SJCRH30 (cell line): ENCODE measurements at regions not wholly inside any gene's neighbourhood (a gene's known extent, or its start where the extent isn't known, plus 50 kb on each side); places are given as distances from the start of the nearest gene placed in this dataset.

ENCODE experiments used
- DNase-seq, 2 experiments: peaks; one replicate each; pipeline ENCODE4 v3.0.0-alpha.2; 2015 to 2020
- H3K27ac ChIP-seq: fragments of 250-450 bp; sonication (Bioruptor Pico); 2 replicates; pipeline ENCODE4 v1.5.1; 2020; ENCODE audit warnings: mild to moderate bottlenecking, moderate library complexity
- H3K27me3 ChIP-seq: fragments of 250-450 bp; sonication (Bioruptor Pico); 2 replicates; pipeline ENCODE4 v1.5.1; 2020; ENCODE audit warnings: mild to moderate bottlenecking, moderate library complexity
- H3K36me3 ChIP-seq: fragments of 250-450 bp; sonication (Bioruptor Pico); 2 replicates; pipeline ENCODE4 v1.5.1; 2020; ENCODE audit warnings: mild to moderate bottlenecking, moderate library complexity
- H3K4me1 ChIP-seq: fragments of 250-450 bp; sonication (Bioruptor Pico); 2 replicates; pipeline ENCODE4 v1.5.1; 2020; ENCODE audit warnings: mild to moderate bottlenecking, moderate library complexity
- H3K4me3 ChIP-seq: fragments of 250-450 bp; sonication (Bioruptor Pico); 2 replicates; pipeline ENCODE4 v1.5.1; 2020; ENCODE audit warnings: mild to moderate bottlenecking, moderate library complexity
- H3K9me3 ChIP-seq: fragments of 250-450 bp; sonication (Bioruptor Pico); replicated peaks from 2 replicates; pipeline ENCODE4 v1.5.1; 2020; ENCODE audit warnings: mild to moderate bottlenecking, moderate library complexity

DNA sequence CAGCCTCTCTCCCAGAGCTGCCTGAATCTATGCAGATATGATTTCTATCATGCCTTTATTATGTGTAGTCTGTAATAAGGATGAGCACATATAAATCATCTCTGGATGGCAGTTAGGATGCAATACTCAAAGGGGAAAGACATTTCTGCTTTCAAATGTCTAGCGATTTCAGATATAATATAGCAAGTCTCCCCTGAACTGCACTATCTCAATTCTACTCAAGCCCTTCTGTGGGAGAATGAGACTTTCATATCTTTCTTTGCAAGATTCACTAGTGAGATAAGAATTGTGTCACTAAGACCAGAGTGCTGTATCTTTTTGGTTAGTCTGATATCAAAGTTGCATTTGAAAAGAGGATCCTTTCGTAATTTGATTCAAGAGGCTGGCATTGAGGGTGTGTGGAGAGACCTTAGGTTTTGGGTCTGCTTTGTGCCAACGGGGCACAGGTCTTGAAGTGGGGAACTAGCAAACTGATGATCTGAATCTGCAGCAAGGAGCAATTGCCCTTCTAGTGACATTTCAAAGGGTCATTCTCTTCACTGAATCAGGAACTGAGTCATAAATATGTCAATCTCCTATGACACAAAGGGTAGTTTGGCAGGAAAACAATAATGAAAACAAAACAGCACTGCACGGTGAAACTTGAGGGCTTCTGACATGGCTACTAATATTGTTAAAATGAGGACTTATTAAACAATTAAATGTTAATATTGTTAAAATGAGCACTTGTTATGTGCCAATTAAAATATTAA is 305.5 kb upstream of the CLINT1 start:
- no peak overlapping the region for H3K27ac ChIP-seq
- no peak for DNase-seq
- H3K4me3 ChIP-seq = no peak overlapping the region
- no peaks in the 10 kb centered on the region for H3K27me3 ChIP-seq
- no peaks in the 10 kb centered on the region for H3K36me3 ChIP-seq
- no peaks in the 10 kb centered on the region for H3K4me1 ChIP-seq
- H3K9me3 ChIP-seq = no peaks in the 10 kb centered on the region

DNA sequence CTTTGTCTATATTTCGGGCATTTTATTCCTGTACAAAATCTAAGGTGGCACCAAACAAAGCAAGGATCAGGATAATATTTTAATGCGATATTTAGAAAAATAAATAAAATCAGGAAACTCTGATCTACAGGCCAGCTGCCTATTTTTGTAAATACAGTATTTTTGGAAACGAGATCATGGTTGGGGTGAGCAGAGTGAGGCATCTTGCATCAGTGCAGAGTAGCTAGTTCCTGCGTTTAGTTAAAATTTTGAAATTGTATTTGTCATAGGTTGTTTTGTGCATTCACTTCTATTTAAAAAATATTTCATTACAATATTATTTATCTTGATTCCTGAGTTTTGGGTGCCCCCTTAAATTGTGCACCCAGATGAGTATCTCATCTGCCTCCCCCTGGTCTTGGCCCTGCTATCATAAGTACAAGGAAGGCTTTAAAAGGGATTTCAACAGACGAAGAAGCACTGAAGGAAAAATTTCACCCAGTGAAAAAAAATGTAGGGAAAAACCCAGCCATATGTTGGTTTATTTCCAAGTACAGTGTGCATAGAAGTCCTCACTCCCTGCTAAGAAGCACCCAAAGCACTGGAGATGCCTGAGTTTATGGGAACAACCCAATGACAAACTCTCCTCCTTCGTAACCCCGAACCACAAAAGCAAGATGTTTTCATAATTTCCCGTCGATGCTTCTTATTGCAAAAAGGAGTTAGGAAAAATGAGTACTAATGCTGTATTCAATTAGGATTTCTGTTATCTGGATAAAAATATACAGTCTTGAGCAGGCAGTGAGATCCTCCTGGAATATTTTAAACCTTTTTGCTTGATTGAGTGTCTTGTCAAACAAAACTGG is 304.7 kb upstream of the CLINT1 start:
- DNase-seq = no peak
- no peaks in the 10 kb centered on the region; the same call in 1 of the 2 replicates for H3K9me3 ChIP-seq
- H3K36me3 ChIP-seq = no peaks in the 10 kb centered on the region
- H3K27me3 ChIP-seq = no peaks in the 10 kb centered on the region
- H3K4me3 ChIP-seq = no peak overlapping the region
- H3K27ac ChIP-seq = no peak overlapping the region
- no peaks in the 10 kb centered on the region for H3K4me1 ChIP-seq

DNA sequence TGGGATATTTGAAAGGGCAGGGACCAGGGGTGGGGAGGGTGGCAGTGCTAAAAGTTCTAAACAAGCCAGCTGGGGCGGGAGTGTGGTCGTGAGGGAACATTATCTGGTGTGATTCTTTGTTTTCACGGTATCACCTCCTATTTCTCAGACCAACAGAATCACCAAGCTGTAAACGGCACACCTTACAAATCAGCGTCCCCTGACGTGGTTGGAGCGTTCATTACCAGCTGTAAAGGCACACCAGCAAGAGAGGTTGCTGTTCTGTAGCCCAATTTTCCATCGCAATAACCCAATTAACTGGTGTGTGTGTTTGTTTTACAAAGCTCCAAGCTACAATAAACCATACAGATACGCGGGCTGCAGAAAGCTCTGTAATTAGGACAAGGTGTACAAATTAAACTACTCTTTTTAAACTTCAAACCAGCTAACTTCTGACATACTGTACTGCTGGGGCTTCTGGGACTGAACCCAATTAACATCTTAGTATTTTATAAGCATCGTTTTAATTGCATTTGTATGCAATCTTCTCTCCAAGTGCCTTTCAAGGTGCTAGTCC is 303.6 kb upstream of the CLINT1 start:
- no peaks in the 10 kb centered on the region for H3K27me3 ChIP-seq
- DNase-seq = no peak
- H3K27ac ChIP-seq = no peak overlapping the region
- no peaks in the 10 kb centered on the region; the same call in 1 of the 2 replicates for H3K9me3 ChIP-seq
- H3K4me1 ChIP-seq = no peaks in the 10 kb centered on the region
- no peak overlapping the region for H3K4me3 ChIP-seq
- H3K36me3 ChIP-seq = no peaks in the 10 kb centered on the region

DNA sequence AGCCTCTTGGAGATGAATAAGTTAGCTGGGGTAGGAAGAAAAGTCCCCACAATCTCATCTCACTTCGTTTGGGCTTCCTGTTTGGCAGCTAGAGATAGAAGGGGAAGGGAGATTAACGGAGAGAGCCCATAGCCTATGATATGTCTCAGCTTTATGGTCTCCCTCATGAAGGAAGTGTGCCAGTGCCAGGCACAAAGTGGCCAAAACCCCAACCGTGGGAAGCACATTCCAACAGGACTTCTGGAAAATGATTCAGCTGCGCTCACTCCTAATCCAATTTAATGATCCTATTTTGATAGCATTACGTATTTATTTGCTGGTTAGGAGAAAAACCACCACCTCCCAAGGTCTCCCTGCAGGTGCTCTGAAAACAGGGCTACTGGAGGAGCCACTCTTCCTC is 303.1 kb upstream of the CLINT1 start:
- no peaks in the 10 kb centered on the region; the same call in 1 of the 2 replicates for H3K9me3 ChIP-seq
- no peaks in the 10 kb centered on the region for H3K4me1 ChIP-seq
- H3K27ac ChIP-seq = no peak overlapping the region
- H3K27me3 ChIP-seq = no peaks in the 10 kb centered on the region
- H3K4me3 ChIP-seq = no peak overlapping the region
- no peak for DNase-seq
- H3K36me3 ChIP-seq = no peaks in the 10 kb centered on the region

DNA sequence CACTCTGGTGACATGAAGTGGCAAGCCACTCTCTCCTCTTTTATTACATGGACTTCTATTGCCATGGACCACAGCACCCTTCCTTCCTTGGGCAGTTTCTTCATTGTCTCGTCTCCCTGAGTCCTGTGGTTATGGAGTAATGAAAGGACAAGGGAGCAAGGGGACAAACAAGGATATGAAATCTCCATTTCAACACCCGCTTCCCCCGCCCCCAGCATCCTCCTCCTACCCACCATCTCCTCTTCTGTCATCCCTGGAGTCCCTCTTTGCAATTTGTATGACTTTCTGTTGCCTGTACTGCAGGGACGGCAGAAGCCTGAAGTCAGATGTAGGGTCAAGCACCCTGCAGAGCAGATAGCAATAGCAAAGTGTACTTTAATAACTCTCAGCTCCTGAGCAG is 300.7 kb upstream of the CLINT1 start:
- H3K27ac ChIP-seq = no peak overlapping the region
- H3K36me3 ChIP-seq = no peaks in the 10 kb centered on the region
- H3K27me3 ChIP-seq = no peaks in the 10 kb centered on the region; the same call in 1 of the 2 replicates
- no peaks in the 10 kb centered on the region; the same call in 1 of the 2 replicates for H3K9me3 ChIP-seq
- no peak overlapping the region for H3K4me3 ChIP-seq
- H3K4me1 ChIP-seq = peaks cover 1% of the 10 kb centered on the region; the same call in 1 of the 2 replicates
- no peak for DNase-seq

DNA sequence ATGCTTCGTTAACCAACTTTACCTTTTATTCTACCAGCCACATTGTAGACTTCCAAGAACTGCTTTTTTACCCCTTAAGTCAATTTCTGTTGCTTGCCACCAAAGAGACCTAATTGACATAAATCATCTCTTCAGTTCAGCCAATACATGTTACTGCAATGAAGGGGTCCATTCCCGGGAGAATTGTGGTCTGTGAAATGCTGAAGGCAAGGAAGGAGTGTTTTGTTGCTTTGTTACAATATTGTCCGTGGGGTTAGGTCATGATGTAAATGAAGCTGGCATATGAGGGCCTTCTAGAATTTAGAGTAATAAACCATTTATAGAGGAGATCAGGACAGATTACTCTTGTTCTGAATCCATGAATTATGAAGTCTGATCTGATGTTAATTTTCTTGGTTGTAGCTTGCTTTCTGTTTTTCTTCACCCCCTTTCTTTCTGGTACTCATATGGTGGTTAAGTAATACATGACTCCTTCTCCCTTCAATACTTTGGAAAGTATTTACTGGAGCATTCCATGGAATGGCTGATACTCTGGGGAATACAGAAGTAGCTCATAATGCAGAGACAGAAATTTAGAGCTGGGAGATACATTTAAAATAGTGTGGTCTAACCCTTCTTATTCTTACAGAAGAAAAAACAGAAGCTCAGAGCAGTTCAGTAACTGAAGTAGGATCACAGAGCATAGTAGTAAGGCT is 297.0 kb upstream of the CLINT1 start:
- no peaks in the 10 kb centered on the region for H3K36me3 ChIP-seq
- H3K4me3 ChIP-seq = no peak overlapping the region
- no peak for DNase-seq

DNA sequence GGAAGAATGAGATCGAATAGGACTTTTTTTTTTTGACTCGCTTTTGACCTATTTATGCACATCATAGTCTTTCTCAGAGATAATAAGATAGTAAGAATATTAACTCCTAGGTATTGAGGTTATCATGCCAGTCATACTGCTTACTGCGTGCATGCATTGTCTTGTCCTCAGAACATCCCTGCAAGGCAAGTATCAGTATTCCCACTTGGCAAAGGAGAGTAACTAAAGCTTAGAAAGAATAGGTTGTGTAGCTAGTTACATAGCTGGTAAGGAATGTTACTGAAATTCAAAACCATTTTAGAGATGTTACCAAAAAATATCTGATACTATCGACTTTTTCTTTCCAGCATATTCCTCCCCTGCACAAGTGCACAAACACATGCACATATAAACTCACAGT is 296.1 kb upstream of the CLINT1 start:
- Histone ChIP-seq H3K4me3 (no peak overlapping the region), H3K36me3 (no peaks in the 10 kb centered on the region), H3K27ac (no peak overlapping the region), H3K27me3 (no peaks in the 10 kb centered on the region; the same call in 1 of the 2 replicates), H3K4me1 (peaks cover 3% of the 10 kb centered on the region; the same call in 1 of the 2 replicates), H3K9me3 (no peaks in the 10 kb centered on the region; the same call in 1 of the 2 replicates)
- DNase-seq = no peak

More for the DNA sequence above, 297.0 kb upstream of the CLINT1 start:
- Histone ChIP-seq H3K27me3 (no peaks in the 10 kb centered on the region; the same call in 1 of the 2 replicates), H3K9me3 (no peaks in the 10 kb centered on the region; the same call in 1 of the 2 replicates), H3K27ac (no peak overlapping the region), H3K4me1 (peaks cover 3% of the 10 kb centered on the region; the same call in 1 of the 2 replicates)

DNA sequence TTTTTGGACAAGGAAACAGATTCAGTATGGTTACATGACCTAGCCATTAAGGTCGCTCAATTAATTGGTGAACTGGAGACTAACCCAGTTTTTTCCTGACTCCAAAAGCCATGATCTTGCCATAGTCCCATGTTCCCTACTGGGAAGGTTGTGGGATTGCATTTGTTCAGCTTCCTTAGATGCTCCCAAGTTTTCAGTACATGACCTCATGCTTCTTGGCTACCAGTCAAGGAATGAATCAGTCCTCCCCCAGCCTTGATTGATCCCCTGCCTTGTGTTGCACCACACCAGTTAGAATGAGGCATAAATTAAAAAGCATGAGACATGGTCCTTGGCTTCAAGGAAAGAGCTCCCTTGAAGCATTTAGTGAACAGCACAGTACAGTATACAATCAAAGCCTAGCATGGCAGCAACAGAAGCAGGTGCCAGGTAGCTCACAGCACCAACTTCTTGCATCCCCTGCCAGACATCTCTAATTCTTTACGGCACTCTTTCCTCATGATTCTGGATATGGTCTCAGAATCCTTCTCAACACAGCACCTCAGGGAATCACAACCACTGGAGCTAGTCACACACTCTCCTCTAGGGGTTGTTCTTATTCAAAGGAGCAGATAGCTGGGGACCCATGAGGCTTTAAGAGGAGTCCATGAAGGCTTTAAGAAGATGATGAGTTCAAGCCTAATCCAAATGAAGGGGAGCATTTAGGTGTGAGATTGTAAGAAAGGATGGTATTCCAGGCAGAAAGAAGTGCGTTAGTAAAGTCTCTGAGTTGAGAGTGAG is 295.5 kb upstream of the CLINT1 start:
- no peaks in the 10 kb centered on the region for H3K36me3 ChIP-seq
- H3K4me3 ChIP-seq = no peak overlapping the region
- peaks cover 3% of the 10 kb centered on the region; the same call in 1 of the 2 replicates for H3K4me1 ChIP-seq
- H3K9me3 ChIP-seq = no peaks in the 10 kb centered on the region; the same call in 1 of the 2 replicates
- H3K27ac ChIP-seq = no peak overlapping the region
- no peaks in the 10 kb centered on the region; the same call in 1 of the 2 replicates for H3K27me3 ChIP-seq
- DNase-seq = peak in 1 of 2 experiments; percentile 8

DNA sequence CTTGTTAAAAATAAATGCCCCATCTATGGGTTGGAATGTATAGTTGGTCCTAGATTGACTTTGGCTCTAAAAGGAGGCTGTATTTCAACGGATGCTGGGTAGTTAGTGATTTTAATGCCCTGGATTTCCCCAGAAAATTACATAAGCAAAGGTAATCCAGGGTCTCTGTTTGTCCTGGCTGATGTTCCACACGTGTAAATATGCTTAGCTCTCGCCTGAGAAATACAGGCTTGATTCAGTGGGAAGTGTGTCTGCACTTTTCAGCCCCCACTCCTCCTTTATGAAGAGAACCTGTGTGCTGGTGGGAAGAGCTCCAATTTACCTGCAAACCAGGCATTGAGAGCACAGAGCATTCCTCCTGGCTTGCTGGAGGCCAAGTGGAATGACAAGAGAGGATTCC is 294.6 kb upstream of the CLINT1 start:
- H3K36me3 ChIP-seq = no peaks in the 10 kb centered on the region
- H3K4me1 ChIP-seq = peaks cover 3% of the 10 kb centered on the region; the same call in 1 of the 2 replicates
- no peak overlapping the region for H3K27ac ChIP-seq
- no peak for DNase-seq
- H3K27me3 ChIP-seq = no peaks in the 10 kb centered on the region; the same call in 1 of the 2 replicates
- H3K4me3 ChIP-seq = no peak overlapping the region
- no peaks in the 10 kb centered on the region for H3K9me3 ChIP-seq

DNA sequence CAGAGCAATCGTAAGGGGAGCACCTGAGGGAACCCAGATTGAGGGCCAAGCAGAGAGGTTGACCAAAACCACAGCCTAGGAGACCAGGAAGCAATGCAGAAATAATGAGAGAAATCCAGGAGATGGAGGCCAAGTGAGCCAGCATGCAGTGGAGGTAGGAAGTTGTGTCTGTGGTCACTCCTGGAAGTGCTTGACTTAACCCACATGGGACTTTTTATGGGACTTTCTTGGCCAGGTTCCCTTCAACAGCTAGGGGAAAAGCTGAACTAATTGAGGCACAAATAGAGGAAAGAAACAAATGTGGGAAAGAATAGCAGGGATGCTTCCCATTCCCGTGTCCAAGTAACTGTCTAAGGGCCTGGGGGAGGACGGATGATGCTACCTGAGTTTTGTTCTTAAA is 293.2 kb upstream of the CLINT1 start:
- Histone ChIP-seq H3K4me1 (peaks cover 3% of the 10 kb centered on the region; the same call in 1 of the 2 replicates), H3K36me3 (no peaks in the 10 kb centered on the region), H3K4me3 (no peak overlapping the region), H3K27ac (no peak overlapping the region), H3K9me3 (no peaks in the 10 kb centered on the region), H3K27me3 (no peaks in the 10 kb centered on the region; the same call in 1 of the 2 replicates)
- DNase-seq = peak in 1 of 2 experiments; percentile 30

DNA sequence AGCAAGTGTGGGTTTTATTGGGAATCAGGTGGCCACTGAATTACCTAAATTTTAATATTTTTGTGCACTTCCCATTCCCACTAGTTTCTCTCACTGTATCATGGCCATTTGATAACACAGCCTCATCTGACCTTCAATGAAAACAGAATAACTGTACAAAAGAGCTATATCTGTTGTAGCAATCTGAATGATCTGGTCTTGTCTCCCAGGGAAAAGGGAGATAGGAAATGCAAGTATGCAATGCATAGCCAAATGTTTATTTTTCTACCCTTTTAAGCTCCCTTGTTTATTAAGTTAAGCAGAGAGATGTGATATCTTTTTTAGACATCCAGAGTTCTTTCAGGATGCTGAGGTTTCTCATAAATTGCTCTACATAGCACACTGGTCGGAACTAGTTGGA is 288.3 kb upstream of the CLINT1 start:
- no peak overlapping the region for H3K27ac ChIP-seq
- H3K9me3 ChIP-seq = no peaks in the 10 kb centered on the region
- no peak overlapping the region for H3K4me3 ChIP-seq
- no peaks in the 10 kb centered on the region for H3K27me3 ChIP-seq
- no peaks in the 10 kb centered on the region for H3K4me1 ChIP-seq
- no peaks in the 10 kb centered on the region for H3K36me3 ChIP-seq
- DNase-seq = no peak

DNA sequence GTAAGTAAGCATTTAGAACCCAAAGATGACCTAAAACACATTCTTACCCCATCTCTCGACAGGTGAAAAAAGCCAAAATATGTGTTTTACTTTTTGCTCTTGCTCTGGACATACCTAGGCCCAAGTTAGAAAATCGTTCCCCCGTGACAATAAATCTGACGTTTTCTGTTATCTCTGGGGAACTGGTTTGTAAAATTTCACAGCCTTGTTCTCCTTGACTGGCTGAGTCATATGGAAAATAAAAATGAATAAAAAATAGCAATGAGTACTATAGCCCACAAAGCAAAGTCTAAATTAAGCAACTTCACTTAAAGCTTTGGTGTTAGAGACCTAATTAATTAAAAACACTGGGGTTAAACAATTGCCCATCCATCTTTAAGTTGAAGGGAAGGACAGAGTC is 286.9 kb upstream of the CLINT1 start:
- no peak for DNase-seq

DNA sequence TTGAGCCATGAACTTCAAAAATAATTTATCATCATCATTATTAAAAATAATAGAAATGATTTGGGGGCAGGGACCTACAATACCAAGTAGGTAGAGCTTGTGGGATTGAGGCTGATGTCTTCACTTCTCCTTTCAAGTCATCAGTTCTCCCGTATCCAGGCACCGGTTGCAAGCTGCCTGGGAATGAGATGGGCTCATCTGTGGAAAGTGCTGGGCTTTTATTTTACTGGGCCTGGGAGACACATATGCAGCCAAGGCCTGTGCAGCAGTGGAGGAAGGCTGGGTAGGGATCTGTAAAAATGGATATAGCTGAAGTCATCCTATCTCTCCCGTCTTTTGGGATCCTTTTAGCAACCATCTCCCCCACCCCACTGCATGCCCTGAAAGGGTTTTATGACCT is 284.1 kb upstream of the CLINT1 start:
- H3K9me3 ChIP-seq = no peaks in the 10 kb centered on the region
- DNase-seq = no peak
- H3K36me3 ChIP-seq = no peaks in the 10 kb centered on the region
- H3K27me3 ChIP-seq = no peaks in the 10 kb centered on the region
- no peak overlapping the region for H3K27ac ChIP-seq
- H3K4me3 ChIP-seq = no peak overlapping the region
- peaks cover 14% of the 10 kb centered on the region for H3K4me1 ChIP-seq

More for the DNA sequence above, 286.9 kb upstream of the CLINT1 start:
- H3K27me3 ChIP-seq = no peaks in the 10 kb centered on the region
- no peak overlapping the region for H3K4me3 ChIP-seq
- no peaks in the 10 kb centered on the region for H3K36me3 ChIP-seq
- H3K27ac ChIP-seq = no peak overlapping the region
- H3K4me1 ChIP-seq = no peaks in the 10 kb centered on the region
- no peaks in the 10 kb centered on the region for H3K9me3 ChIP-seq

DNA sequence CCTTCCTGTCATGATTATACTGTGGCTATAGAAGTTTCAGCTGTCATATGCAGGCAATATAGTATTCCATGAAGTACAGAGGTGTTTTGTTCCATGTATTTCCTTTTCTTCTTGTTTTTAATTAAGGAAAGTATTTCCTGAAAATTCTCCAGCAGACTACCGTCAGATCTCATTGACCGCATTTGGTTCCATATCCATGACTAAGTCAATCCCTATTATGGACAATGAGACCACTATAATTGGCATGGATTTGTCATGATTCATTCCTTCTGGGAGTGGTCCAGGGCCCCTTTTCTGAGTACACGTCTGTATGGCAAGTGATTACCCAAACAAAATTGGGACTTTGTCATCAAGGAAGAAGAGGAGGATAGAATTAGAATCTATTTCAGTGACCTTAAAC is 283.2 kb upstream of the CLINT1 start:
- DNase-seq = no peak
- peaks cover 14% of the 10 kb centered on the region for H3K4me1 ChIP-seq

More for the DNA sequence above, 283.2 kb upstream of the CLINT1 start:
- no peak overlapping the region for H3K4me3 ChIP-seq
- no peaks in the 10 kb centered on the region for H3K36me3 ChIP-seq
- H3K27me3 ChIP-seq = no peaks in the 10 kb centered on the region
- H3K9me3 ChIP-seq = no peaks in the 10 kb centered on the region
- peak overlapping the region; percentile 1; the same call in 1 of the 2 replicates for H3K27ac ChIP-seq
